ENCODE measurements at regions not wholly inside any gene's neighbourhood (a gene's known extent, or its start where the extent isn't known, plus 50 kb on each side); places are given as distances from the start of the nearest gene placed in this dataset.

DNA sequence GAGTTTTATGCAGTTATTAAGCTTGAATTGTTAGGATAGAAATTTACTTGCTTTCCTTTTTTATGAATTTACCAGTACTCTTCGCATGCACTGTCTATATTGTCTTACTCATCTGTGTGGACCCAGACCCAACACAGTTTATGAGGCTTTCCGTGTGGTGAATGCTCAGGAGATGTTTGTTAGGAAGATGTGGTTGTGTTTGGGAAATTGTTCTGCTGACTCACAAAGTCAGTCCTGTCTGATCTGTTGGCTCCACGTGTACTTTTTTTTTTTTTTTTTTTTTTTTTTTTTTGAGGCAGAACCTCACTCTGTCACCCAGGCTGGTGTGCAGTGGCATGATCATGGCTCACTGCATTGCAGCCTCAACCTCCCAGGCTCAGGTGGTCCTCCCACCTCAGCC lies 532.5 kb downstream of the LMO7 start:
- TF ChIP-seq, protein P1, sequence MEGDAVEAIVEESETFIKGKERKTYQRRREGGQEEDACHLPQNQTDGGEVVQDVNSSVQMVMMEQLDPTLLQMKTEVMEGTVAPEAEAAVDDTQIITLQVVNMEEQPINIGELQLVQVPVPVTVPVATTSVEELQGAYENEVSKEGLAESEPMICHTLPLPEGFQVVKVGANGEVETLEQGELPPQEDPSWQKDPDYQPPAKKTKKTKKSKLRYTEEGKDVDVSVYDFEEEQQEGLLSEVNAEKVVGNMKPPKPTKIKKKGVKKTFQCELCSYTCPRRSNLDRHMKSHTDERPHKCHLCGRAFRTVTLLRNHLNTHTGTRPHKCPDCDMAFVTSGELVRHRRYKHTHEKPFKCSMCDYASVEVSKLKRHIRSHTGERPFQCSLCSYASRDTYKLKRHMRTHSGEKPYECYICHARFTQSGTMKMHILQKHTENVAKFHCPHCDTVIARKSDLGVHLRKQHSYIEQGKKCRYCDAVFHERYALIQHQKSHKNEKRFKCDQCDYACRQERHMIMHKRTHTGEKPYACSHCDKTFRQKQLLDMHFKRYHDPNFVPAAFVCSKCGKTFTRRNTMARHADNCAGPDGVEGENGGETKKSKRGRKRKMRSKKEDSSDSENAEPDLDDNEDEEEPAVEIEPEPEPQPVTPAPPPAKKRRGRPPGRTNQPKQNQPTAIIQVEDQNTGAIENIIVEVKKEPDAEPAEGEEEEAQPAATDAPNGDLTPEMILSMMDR (IDR thresholded peaks at IDR 0.05; ENCODE audit: unreplicated experiment) = no peak
- no peaks in the 10 kb centered on the region for H3K27me3 Mint-ChIP-seq (ENCODE audit: low read depth)
- DNase-seq (ENCODE audit: low spot score in 2 of 2, unreplicated experiment in 2 of 2) = no peak
- peaks cover 11% of the 10 kb centered on the region for H3K9me3 Mint-ChIP-seq
- H3K36me3 Mint-ChIP-seq = no peaks in the 10 kb centered on the region
- no peak overlapping the region for H3K4me3 Mint-ChIP-seq
- H3K27ac Mint-ChIP-seq = no peak overlapping the region
- no peaks in the 10 kb centered on the region for H3K4me1 Mint-ChIP-seq

- Mint-ChIP-seq H3K27ac (no peak overlapping the region), H3K27me3 (ENCODE audit: low read depth) (no peaks in the 10 kb centered on the region), H3K4me1 (no peaks in the 10 kb centered on the region), H3K36me3 (no peaks in the 10 kb centered on the region), H3K4me3 (no peak overlapping the region), H3K9me3 (peaks cover 7% of the 10 kb centered on the region)
- TF ChIP-seq, protein P1 (IDR thresholded peaks at IDR 0.05; ENCODE audit: unreplicated experiment) = no peak
- no peak for DNase-seq (ENCODE audit: low spot score in 2 of 2, unreplicated experiment in 2 of 2)
Observed at GRCh38 chr13:76164290-76164689, 528.2 kb downstream of the LMO7 start.

GRCh38 chr13:76163761-76164160 lies 527.6 kb downstream of the LMO7 start:
- no peak for DNase-seq (ENCODE audit: low spot score in 2 of 2, unreplicated experiment in 2 of 2)
- no peak overlapping the region for H3K27ac Mint-ChIP-seq
- H3K4me3 Mint-ChIP-seq = no peak overlapping the region
- H3K36me3 Mint-ChIP-seq = no peaks in the 10 kb centered on the region
- no peaks in the 10 kb centered on the region for H3K27me3 Mint-ChIP-seq (ENCODE audit: low read depth)
- no peaks in the 10 kb centered on the region for H3K4me1 Mint-ChIP-seq
- H3K9me3 Mint-ChIP-seq = peaks cover 3% of the 10 kb centered on the region
- TF ChIP-seq, protein P1 (IDR thresholded peaks at IDR 0.05; ENCODE audit: unreplicated experiment) = no peak

- Mint-ChIP-seq H3K4me1 (peaks cover 2% of the 10 kb centered on the region), H3K27me3 (ENCODE audit: low read depth) (no peaks in the 10 kb centered on the region), H3K9me3 (no peaks in the 10 kb centered on the region), H3K4me3 (no peak overlapping the region), H3K27ac (no peak overlapping the region), H3K36me3 (no peaks in the 10 kb centered on the region)
- TF ChIP-seq, protein P1 (IDR thresholded peaks at IDR 0.05; ENCODE audit: unreplicated experiment) = no peak
- no peak for DNase-seq (ENCODE audit: low spot score in 2 of 2, unreplicated experiment in 2 of 2)
Observed at GRCh38 chr13:76160961-76161925, 525.1 kb downstream of the LMO7 start.

DNA sequence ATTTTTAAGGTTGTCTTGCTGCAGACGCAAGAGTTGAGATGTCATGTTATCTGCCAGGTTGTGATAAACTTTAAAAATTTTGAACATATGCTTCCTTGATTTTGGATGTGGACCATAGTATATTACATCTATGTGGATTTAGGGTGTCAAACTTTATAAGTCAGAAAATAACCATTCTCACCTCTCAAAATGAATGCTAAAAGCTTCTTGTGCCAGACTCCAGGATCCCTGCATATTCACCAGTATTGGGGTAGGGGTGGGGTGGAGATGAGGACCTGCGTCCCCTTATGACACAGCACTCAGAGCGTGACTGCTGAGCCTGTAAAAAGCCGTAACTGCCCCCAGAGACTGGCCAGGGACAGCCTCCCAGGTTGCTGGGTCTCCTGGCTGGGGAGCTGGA lies 524.4 kb downstream of the LMO7 start:
- Mint-ChIP-seq H3K36me3 (no peaks in the 10 kb centered on the region), H3K4me1 (peaks cover 2% of the 10 kb centered on the region), H3K4me3 (no peak overlapping the region), H3K27ac (no peak overlapping the region), H3K9me3 (no peaks in the 10 kb centered on the region), H3K27me3 (ENCODE audit: low read depth) (no peaks in the 10 kb centered on the region)
- no peak for DNase-seq (ENCODE audit: low spot score in 2 of 2, unreplicated experiment in 2 of 2)
- TF ChIP-seq, protein P1 (IDR thresholded peaks at IDR 0.05; ENCODE audit: unreplicated experiment) = no peak
